Jurkat, Clone E6-1 (cell line): ENCODE measurements at regions not wholly inside any gene's neighbourhood (a gene's known extent, or its start where the extent isn't known, plus 50 kb on each side); places are given as distances from the start of the nearest gene placed in this dataset.
"Not testable (repeated sequence)": the region's sequence is repeated elsewhere in the genome, so short reads cannot be mapped to it uniquely, and the experiment has no call there.

Source experiments
- DNase-seq: peaks from one replicate; pipeline ENCODE4 v3.0.0-alpha.2; 2011; ENCODE audit warnings: low read depth, low spot score
- H3K4me3 ChIP-seq: 2 replicates; pipeline ENCODE4 v1.5.1; 2011; ENCODE audit warnings: mild to moderate bottlenecking, low read length, control low read depth, moderate library complexity

- H3K4me3 ChIP-seq = no peak overlapping the region
- DNase-seq = no peak
These were observed 143.8 kb downstream of the BTBD3 start for GRCh38 chr20:12061466-12061865.

GRCh38 chr20:12063106-12063684 lies 145.5 kb downstream of the BTBD3 start:
- H3K4me3 ChIP-seq = no peak overlapping the region
- DNase-seq = no peak

- DNase-seq = no peak
These were observed 146.8 kb downstream of the BTBD3 start for GRCh38 chr20:12064540-12064939.

GRCh38 chr20:12067686-12068085 lies 150.0 kb downstream of the BTBD3 start:
- DNase-seq = no peak
- no peak overlapping the region for H3K4me3 ChIP-seq

More at GRCh38 chr20:12064540-12064939, 146.8 kb downstream of the BTBD3 start:
- no peak overlapping the region for H3K4me3 ChIP-seq

- DNase-seq = no peak
- no peak overlapping the region for H3K4me3 ChIP-seq
These were observed 150.4 kb downstream of the BTBD3 start for GRCh38 chr20:12068121-12068520.

- no peak for DNase-seq
These were observed 151.5 kb downstream of the BTBD3 start for GRCh38 chr20:12069181-12069580.

GRCh38 chr20:12072221-12072953 lies 154.7 kb downstream of the BTBD3 start:
- DNase-seq = no peak
- no peak overlapping the region for H3K4me3 ChIP-seq

More at GRCh38 chr20:12069181-12069580, 151.5 kb downstream of the BTBD3 start:
- no peak overlapping the region for H3K4me3 ChIP-seq

- no peak for DNase-seq
- H3K4me3 ChIP-seq = no peak overlapping the region
These were observed 155.2 kb downstream of the BTBD3 start for GRCh38 chr20:12072954-12073264.

- no peak overlapping the region for H3K4me3 ChIP-seq
- DNase-seq = no peak
These were observed 156.5 kb downstream of the BTBD3 start for GRCh38 chr20:12074111-12074655.

GRCh38 chr20:12076200-12076599 lies 158.5 kb downstream of the BTBD3 start:
- no peak for DNase-seq

GRCh38 chr20:12077875-12078274 lies 160.2 kb downstream of the BTBD3 start:
- DNase-seq = no peak

More at GRCh38 chr20:12076200-12076599, 158.5 kb downstream of the BTBD3 start:
- no peak overlapping the region for H3K4me3 ChIP-seq

GRCh38 chr20:12079490-12079889 lies 161.8 kb downstream of the BTBD3 start:
- H3K4me3 ChIP-seq = no peak overlapping the region

More at GRCh38 chr20:12077875-12078274, 160.2 kb downstream of the BTBD3 start:
- H3K4me3 ChIP-seq = no peak overlapping the region

GRCh38 chr20:12083269-12083668 lies 165.6 kb downstream of the BTBD3 start:
- no peak overlapping the region for H3K4me3 ChIP-seq
- no peak for DNase-seq

More at GRCh38 chr20:12079490-12079889, 161.8 kb downstream of the BTBD3 start:
- no peak for DNase-seq

- H3K4me3 ChIP-seq = no peak overlapping the region
- no peak for DNase-seq
These were observed 166.8 kb downstream of the BTBD3 start for GRCh38 chr20:12084482-12084881.

GRCh38 chr20:12086359-12086758 lies 168.7 kb downstream of the BTBD3 start:
- no peak for DNase-seq
- H3K4me3 ChIP-seq = no peak overlapping the region

GRCh38 chr20:12090920-12091319 lies 173.2 kb downstream of the BTBD3 start:
- H3K4me3 ChIP-seq = no peak overlapping the region
- no peak for DNase-seq

GRCh38 chr20:12093057-12093796 lies 175.5 kb downstream of the BTBD3 start:
- DNase-seq = no peak
- H3K4me3 ChIP-seq = no peak overlapping the region

GRCh38 chr20:12093797-12094190 lies 176.1 kb downstream of the BTBD3 start:
- not testable (repeated sequence) for DNase-seq, H3K4me3 ChIP-seq

- no peak overlapping the region for H3K4me3 ChIP-seq
- DNase-seq = no peak
These were observed 177.7 kb downstream of the BTBD3 start for GRCh38 chr20:12095180-12095920.
